NCI-H1092 (cell line): ENCODE measurements at regions not wholly inside any gene's neighbourhood (a gene's known extent, or its start where the extent isn't known, plus 50 kb on each side); places are given as distances from the start of the nearest gene placed in this dataset.

Experiments
- DNase-seq: peaks from one replicate; lab custom pipeline; 2025; lab: John Stamatoyannopoulos, UW

- no peak for DNase-seq
Observed at GRCh38 chr13:59537500-59537899, 626.2 kb downstream of the DIAPH3 start.

GRCh38 chr13:59538512-59538911, 625.2 kb downstream of the DIAPH3 start:
- no peak for DNase-seq

DNA sequence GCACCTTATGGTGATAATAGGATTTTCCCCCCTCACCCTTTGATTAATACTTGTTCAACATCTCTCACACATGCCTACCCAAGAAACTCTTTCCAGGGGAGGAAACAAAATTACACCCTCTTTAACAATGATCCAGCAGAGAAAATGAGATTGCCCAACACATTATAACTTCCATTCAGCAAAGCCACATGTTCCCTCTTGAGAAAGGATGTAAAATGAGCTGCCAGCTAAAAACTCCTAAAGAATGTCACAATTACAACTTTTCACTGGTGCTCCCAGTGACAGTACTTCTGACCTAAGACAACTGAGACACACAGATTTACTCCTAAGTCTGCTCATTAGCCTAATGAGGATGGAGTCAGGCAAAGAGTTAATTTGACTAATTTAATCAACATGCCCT, 621.4 kb downstream of the DIAPH3 start:
- no peak for DNase-seq

DNA sequence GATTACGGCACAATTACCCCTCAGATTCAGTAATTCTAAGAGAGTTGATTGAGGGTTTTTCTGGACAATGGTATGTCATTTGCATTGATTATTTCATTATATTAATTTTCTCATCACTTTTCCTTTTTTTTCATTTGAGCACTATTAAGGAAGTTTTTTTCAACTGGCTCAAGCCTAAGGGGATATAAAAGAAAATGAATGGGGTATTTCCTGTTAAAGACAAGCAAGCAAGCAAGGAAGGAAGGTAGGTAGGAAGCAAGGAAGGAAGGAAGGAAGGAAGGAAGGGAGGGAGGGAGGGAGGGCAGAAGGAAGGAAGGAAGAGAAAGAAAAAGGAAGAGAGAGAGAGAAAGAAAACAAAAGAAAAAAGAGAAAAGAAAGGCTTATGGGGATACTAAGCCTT, 620.3 kb downstream of the DIAPH3 start:
- no peak for DNase-seq

GRCh38 chr13:59545007-59545406, 618.7 kb downstream of the DIAPH3 start:
- DNase-seq, result no peak

DNA sequence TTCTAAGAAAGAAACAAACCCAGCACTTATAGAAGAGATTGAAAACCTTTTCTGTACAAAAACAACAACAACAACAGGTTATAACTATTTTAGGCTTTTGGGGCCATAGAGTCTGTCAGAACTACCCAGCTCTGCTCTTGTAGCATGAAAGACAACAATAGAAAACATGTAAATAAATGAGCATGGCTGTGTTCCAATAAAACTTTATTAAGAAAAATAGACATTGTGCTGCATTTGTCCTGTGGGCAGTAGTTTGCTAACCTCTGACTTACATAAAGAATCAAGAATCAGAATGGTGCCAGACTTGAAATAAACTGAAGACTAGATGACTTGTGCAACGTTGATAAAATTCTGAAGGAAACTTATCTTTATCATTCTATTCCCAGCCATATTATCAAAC, 617.5 kb downstream of the DIAPH3 start:
- no peak for DNase-seq

DNA sequence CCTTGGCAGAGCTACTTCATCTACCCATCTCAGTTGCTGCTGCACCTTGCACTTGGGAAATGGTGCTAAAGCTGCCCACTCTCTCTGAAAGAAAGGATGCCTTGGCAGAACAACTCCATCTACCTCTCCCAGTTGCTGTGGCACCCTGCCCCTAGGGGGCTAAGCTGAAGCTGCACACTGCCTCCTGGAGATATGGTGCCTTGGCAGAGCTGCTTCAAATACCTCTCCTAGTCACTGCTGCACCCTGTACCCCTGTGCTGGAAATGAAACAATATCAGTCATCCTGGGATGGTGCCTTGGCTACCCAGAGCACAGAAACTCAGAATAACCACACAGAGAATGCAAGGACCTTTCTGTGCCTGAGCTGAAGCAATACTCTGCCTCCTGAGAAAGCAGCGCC, 615.8 kb downstream of the DIAPH3 start:
- DNase-seq, result no peak

DNA sequence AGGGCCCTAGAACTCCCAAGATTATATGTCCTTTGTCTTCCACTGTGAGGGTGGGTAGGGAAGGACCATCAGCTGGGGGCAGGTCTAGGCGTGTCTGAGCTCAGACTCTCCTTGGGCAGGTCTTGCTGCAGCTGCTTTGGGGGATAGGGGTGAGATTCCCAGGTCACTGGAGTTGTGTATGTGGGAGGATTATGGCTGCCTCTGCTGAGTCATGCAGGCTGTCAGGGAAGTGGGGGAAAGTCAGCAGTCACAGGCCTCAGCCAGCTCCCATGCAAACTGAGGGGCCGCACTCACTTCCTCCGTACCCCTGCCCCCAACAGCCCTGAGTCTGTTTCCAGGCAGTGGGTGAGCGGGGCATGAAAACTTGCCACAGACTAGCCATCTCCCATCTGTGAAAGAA, 600.8 kb downstream of the DIAPH3 start:
- DNase-seq, result no peak

GRCh38 chr13:59566561-59566960, 597.2 kb downstream of the DIAPH3 start:
- no peak for DNase-seq

DNA sequence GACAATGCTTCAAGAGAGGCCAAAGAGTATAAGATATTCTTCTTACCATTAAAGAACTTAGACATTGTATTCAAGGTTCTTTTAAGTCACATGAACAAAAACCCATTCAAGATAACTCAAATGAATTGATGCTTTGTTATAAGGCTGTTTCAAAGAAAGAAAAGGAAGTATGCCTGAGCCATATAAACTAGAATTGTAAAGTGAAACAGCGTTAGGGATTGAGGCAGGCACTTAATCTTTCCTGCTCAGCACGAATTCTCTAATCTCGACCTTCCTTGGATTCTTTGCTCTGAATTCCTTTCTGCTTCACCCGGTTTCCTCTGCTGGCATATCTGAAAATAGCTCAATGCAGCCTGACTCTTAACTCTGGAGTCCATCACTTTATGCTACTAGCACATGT, 595.4 kb downstream of the DIAPH3 start:
- DNase-seq, result no peak

- DNase-seq, result no peak
Observed at GRCh38 chr13:59570204-59570603, 593.5 kb downstream of the DIAPH3 start.

- no peak for DNase-seq
Observed at GRCh38 chr13:59584101-59584500, 579.6 kb downstream of the DIAPH3 start.

DNA sequence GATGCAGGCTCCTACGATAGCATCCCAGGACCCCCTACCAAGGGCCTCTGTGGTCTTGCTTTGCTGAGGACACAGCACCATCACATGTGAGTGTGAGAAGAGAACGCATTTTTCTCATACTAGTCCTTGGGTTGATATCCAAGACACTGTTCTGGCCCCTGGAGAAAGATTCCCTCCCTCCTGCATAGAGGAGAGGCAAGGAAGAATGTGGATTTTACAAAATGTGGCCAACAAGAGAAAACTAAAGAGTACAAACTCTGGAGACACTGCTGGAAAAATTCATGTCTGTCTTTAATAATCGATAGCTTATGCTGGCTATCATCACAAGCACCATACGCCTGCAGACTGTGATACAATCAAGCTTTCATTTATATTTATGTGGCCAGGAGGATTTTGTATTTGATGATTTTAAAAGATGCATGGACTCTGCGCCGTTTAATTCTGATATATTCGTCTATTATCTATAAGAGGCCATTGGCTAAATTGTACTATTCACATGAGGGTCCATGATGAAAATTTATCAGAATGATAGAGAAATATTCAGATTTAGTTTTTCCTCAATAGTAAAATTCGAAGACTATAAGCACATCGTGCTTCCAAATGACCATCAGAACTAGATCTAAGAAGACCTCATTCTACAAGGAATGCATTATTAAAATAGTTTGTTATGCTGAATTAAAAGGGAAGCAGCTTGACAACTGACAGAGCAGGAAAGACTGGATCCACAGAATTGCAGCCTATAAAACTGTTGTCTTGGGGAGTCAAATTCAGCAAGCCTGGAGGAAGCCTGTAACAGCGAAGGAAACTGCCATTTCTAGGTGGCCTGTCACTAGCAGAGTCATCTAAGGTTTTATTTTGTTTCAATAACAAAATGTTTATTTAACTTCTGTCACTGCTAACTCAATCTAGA, 578.7 kb downstream of the DIAPH3 start:
- no peak for DNase-seq

- DNase-seq, result no peak
Observed at GRCh38 chr13:59587030-59587429, 576.7 kb downstream of the DIAPH3 start.

GRCh38 chr13:59587971-59588716, 575.6 kb downstream of the DIAPH3 start:
- DNase-seq, result no peak

DNA sequence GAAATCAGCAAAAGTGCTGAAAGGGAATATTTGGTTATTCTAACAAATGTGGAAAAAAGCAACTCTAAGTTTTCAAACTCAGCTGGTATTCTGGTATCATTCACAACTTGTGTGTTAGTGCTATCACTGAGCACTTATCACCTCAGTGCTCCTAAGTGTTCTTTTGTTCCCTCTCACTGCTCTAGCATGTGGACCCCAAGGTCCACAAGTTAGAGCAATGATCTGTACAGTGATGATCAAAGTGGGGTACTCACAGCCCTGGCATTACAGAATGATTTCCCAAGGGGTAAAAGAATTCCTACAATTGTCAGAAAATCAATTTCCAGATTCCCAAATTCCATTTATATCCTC, 575.0 kb downstream of the DIAPH3 start:
- DNase-seq, result no peak

- DNase-seq, result no peak
Observed at GRCh38 chr13:59601993-59602392, 561.7 kb downstream of the DIAPH3 start.

GRCh38 chr13:59603646-59604045, 560.1 kb downstream of the DIAPH3 start:
- no peak for DNase-seq

DNA sequence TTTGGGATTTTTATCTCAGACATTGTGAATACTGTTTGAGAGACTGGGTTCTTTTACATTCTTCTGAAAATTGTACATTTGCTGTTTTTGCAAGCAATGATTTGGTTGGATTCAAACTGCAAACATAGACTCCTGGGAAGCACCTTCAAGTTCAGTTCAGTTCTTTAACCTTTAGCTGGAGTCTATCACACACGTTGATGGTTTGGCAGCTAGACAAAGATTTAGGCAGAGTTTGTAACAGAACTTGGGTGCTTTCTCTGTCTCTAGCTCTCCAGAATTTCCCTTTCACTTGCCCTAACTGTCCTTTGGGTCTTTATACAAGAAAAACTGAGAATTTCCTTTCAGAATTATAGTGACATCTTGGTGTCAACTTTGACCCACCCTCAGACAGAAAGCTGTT, 556.6 kb downstream of the DIAPH3 start:
- no peak for DNase-seq

DNA sequence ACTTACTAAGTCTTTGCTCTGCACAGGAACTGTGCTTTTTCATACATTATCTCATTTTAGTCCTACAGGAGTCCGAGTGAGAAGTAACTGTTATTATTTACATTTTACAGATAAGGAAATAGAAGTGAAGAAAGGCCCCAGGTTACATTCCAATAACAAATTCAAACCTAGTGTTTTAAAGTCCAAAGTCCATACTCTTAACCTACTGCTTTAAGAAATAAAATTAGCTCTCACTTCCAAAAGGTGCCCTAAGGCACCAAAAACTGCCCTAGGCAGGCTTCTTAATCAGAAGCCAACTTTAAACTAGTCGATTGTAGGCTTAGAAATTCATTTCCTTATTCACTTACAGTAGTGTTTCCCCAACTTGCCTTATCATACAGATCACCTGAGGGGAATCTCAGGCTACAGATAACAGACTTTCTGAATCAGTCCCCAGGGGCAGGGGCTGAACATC, 555.9 kb downstream of the DIAPH3 start:
- DNase-seq, result no peak

- DNase-seq, result no peak
Observed at GRCh38 chr13:59609421-59609820, 554.3 kb downstream of the DIAPH3 start.
